H9 (cell line): ENCODE measurements at regions not wholly inside any gene's neighbourhood (a gene's known extent, or its start where the extent isn't known, plus 50 kb on each side); places are given as distances from the start of the nearest gene placed in this dataset.

Experiments used
- DNase-seq: peaks from one replicate; pipeline ENCODE4 v3.0.0-alpha.2; 2017
- H2AFZ ChIP-seq: one replicate; pipeline ENCODE4 v1.6.1; 2013; ENCODE audit warnings: mild to moderate bottlenecking, low read length, control low read depth, moderate library complexity
- H2AK5ac ChIP-seq: 2 replicates; pipeline ENCODE4 v1.6.1; 2013; ENCODE audit warnings: low read length, control low read depth, mixed read lengths; ENCODE audit not compliant: insufficient read length
- H2BK120ac ChIP-seq: one replicate; pipeline ENCODE4 v1.6.1; 2013; ENCODE audit warnings: low read depth, mild to moderate bottlenecking, low read length, control low read depth, inconsistent platforms; ENCODE audit not compliant: poor library complexity, severe bottlenecking
- H2BK12ac ChIP-seq: 2 replicates; pipeline ENCODE4 v1.6.1; 2013; ENCODE audit warnings: low read length, control low read depth, mixed read lengths, low read depth; ENCODE audit not compliant: insufficient read length
- H2BK15ac ChIP-seq: 2 replicates; pipeline ENCODE4 v1.6.1; 2013; ENCODE audit warnings: low read depth, low read length, control low read depth
- H2BK20ac ChIP-seq: one replicate; pipeline ENCODE4 v1.6.1; 2013; ENCODE audit warnings: low read depth, mild to moderate bottlenecking, low read length, control low read depth, inconsistent platforms; ENCODE audit not compliant: poor library complexity, severe bottlenecking
- H2BK5ac ChIP-seq: 2 replicates; pipeline ENCODE4 v1.6.1; 2013; ENCODE audit warnings: low read length, control low read depth, mixed read lengths; ENCODE audit not compliant: insufficient read length
- H3K14ac ChIP-seq: 2 replicates; pipeline ENCODE4 v1.6.1; 2013; ENCODE audit warnings: low read length, control low read depth; ENCODE audit not compliant: insufficient read depth
- H3K18ac ChIP-seq: 2 replicates; pipeline ENCODE4 v1.6.1; 2013; ENCODE audit warnings: low read depth, mild to moderate bottlenecking, mixed read lengths, low read length, control low read depth; ENCODE audit not compliant: insufficient read length
- H3K23ac ChIP-seq: 2 replicates; pipeline ENCODE4 v1.6.1; 2013; ENCODE audit warnings: low read length, control low read depth, mixed read lengths, low read depth; ENCODE audit not compliant: insufficient read length
- H3K23me2 ChIP-seq: 2 replicates; pipeline ENCODE4 v1.6.1; 2013; ENCODE audit warnings: low read depth, mild to moderate bottlenecking, mixed read lengths, low read length, control low read depth; ENCODE audit not compliant: insufficient read length, poor library complexity, severe bottlenecking
- H3K27ac ChIP-seq: 2 replicates; pipeline ENCODE4 v1.5.1; 2013; ENCODE audit warnings: low read length, control low read depth, mixed read lengths, low read depth; ENCODE audit not compliant: insufficient read length
- H3K27me3 ChIP-seq: 2 replicates; pipeline ENCODE4 v1.6.1; 2013; ENCODE audit warnings: low read length, control low read depth, inconsistent platforms; ENCODE audit not compliant: insufficient read depth
- H3K4ac ChIP-seq: 2 replicates; pipeline ENCODE4 v1.6.1; 2013; ENCODE audit warnings: low read depth, mild to moderate bottlenecking, control low read depth, inconsistent platforms, low read length, moderate library complexity
- H3K4me1 ChIP-seq: 2 replicates; pipeline ENCODE4 v1.6.1; 2013; ENCODE audit warnings: low read length, control low read depth, inconsistent platforms; ENCODE audit not compliant: insufficient read depth
- H3K4me2 ChIP-seq: 2 replicates; pipeline ENCODE4 v1.6.1; 2013; ENCODE audit warnings: low read length, control low read depth, mixed read lengths; ENCODE audit not compliant: insufficient read length, insufficient read depth
- H3K56ac ChIP-seq: 2 replicates; pipeline ENCODE4 v1.6.1; 2013; ENCODE audit warnings: low read depth, mild to moderate bottlenecking, mixed read lengths, low read length, control low read depth; ENCODE audit not compliant: insufficient read length
- H3K79me1 ChIP-seq: 2 replicates; pipeline ENCODE4 v1.6.1; 2013; ENCODE audit warnings: low read depth, mild to moderate bottlenecking, moderate library complexity, low read length, control low read depth, inconsistent platforms; ENCODE audit not compliant: insufficient read depth, poor library complexity, severe bottlenecking
- H3K79me2 ChIP-seq: 2 replicates; pipeline ENCODE4 v1.6.1; 2013; ENCODE audit warnings: low read length, control low read depth, inconsistent platforms; ENCODE audit not compliant: insufficient read depth
- H3K9ac ChIP-seq: 2 replicates; pipeline ENCODE4 v1.6.1; 2013; ENCODE audit warnings: low read length, control low read depth, mixed read lengths; ENCODE audit not compliant: insufficient read length; ENCODE audit errors: extremely low read depth
- H3K9me3 ChIP-seq: one replicate; pipeline ENCODE4 v1.6.1; 2013; ENCODE audit warnings: low read depth, low read length, inconsistent platforms; ENCODE audit not compliant: control insufficient read depth
- H3T11ph ChIP-seq: one replicate; pipeline ENCODE4 v1.6.1; 2013; ENCODE audit warnings: mild to moderate bottlenecking, low read length, control low read depth, inconsistent platforms
- H4K20me1 ChIP-seq: one replicate; pipeline ENCODE4 v1.6.1; 2013; ENCODE audit not compliant: control insufficient read depth, insufficient read length, insufficient read depth
- H4K5ac ChIP-seq: 2 replicates; pipeline ENCODE4 v1.6.1; 2013; ENCODE audit warnings: low read depth, mild to moderate bottlenecking, mixed read lengths, low read length, control low read depth; ENCODE audit not compliant: insufficient read length
- H4K8ac ChIP-seq: replicated peaks from 2 replicates; pipeline ENCODE4 v1.6.1; 2013; ENCODE audit warnings: low read length, control low read depth, mixed read lengths, low read depth; ENCODE audit not compliant: insufficient read length
- H4K91ac ChIP-seq: 2 replicates; pipeline ENCODE4 v1.6.1; 2013; ENCODE audit warnings: low read depth, mild to moderate bottlenecking, moderate library complexity, mixed read lengths, low read length, control low read depth; ENCODE audit not compliant: insufficient read length
- H3K27ac Mint-ChIP-seq, 3 experiments: 2 replicates in 2 of 3; 3 replicates in 1 of 3; pipeline ENCODE4 v1.8.0; 2020 to 2021; ENCODE audit warnings: mixed read lengths in 3 of 3, mild to moderate bottlenecking in 1 of 3, moderate library complexity in 1 of 3
- H3K27me3 Mint-ChIP-seq: 2 replicates; pipeline ENCODE4 v1.8.0; 2021; ENCODE audit warnings: low read depth, mild to moderate bottlenecking, moderate library complexity, mixed read lengths
- H3K36me3 Mint-ChIP-seq, 3 experiments: 2 replicates in 2 of 3; 3 replicates in 1 of 3; pipeline ENCODE4 v1.8.0; 2020 to 2021; ENCODE audit warnings: low read depth in 3 of 3, mixed read lengths in 3 of 3; ENCODE audit not compliant: insufficient read depth in 1 of 3
- H3K4me1 Mint-ChIP-seq, 2 experiments: 2 replicates each; pipeline ENCODE4 v1.8.0; 2020; ENCODE audit warnings: mixed read lengths in 2 of 2
- H3K4me3 Mint-ChIP-seq, 2 experiments: 2 replicates in 1 of 2; 3 replicates in 1 of 2; pipeline ENCODE4 v1.8.0; 2020 to 2021; ENCODE audit warnings: mild to moderate bottlenecking in 2 of 2, mixed read lengths in 2 of 2, moderate library complexity in 1 of 2
- H3K9me3 Mint-ChIP-seq, 2 experiments: 2 replicates in 1 of 2; 3 replicates in 1 of 2; pipeline ENCODE4 v1.8.0; 2020; ENCODE audit warnings: mild to moderate bottlenecking in 2 of 2, mixed read lengths in 2 of 2, moderate library complexity in 1 of 2
- WGBS: extraction: QIAGEN DNeasy Blood & Tissue Kit; methylation state at CpG from one replicate; pipeline ENCODE4 v1.1.7; 2013; ENCODE audit warnings: missing lambda C conversion rate, low lambda C conversion rate, mixed read lengths; ENCODE audit not compliant: insufficient read length; ENCODE audit errors: extremely low coverage; 5-methylcytosine and 5-hydroxymethylcytosine counted together
- TF ChIP-seq, protein P1 (sequence below): fragments of 200-600 bp; sonication (generic); conservative IDR thresholded peaks from 3 replicates; pipeline ENCODE4 v1.8.0; 2021; ENCODE audit warnings: antibody characterized with exemption, mild to moderate bottlenecking

DNA sequence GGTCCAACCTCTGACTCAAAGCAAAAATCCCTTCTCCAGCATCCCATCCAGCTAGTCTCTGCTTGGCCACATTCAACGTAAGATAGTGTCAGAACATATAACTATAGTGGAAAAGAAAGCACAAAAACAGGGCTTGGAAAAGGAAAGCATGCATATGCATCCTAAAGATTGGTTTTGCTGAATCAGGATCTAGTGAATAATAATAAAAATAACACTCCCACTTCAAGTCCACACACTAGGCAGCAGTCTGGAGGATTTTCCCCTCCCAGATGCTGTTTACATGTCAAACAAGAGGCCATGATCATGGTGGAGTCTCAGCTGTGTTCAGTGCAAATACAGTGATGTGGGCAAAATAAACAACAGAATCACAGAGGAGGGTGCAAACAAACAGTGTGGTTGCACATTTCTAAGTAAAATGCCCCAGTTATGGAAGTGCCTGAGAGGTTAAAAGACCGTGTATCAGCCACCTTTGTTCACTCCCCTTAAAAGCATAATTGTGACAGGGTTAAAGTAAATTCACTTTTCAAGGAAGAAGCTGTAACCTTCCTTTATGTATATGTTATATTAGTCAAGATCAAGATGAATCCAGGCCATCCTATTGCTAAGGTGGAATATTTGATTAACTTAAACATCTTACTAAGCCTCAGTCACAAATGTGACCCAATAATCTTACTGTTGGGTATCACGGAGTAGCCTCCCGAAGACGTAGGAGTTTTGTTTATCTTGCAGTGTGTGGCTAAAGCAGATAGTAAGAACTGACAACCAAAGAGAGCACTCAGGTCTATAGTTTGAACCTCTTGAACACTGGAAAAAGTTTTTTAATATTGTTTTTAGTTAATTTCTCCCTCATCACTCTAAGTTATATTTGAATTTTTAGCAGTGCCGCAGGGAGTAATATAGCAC, 424.5 kb downstream of the SOX2 start:
- Histone ChIP-seq H3K4me2 (no peak overlapping the region), H4K5ac (no peak overlapping the region), H3K27me3 (no peaks in the 10 kb centered on the region; the same call in 1 of the 2 replicates), H3K79me2 (no peaks in the 10 kb centered on the region), H2BK20ac (no peak overlapping the region), H2BK120ac (no peak overlapping the region), H3K4me1 (peaks cover 4% of the 10 kb centered on the region; the same call in 1 of the 2 replicates), H2BK12ac (no peak overlapping the region), H3K9me3 (no peaks in the 10 kb centered on the region), H3K4ac (no peak overlapping the region), H3K14ac (no peak overlapping the region), H2AFZ (no peak overlapping the region), H3K56ac (no peak overlapping the region), H3K79me1 (no peaks in the 10 kb centered on the region), H4K8ac (no peak overlapping the region), H4K91ac (no peak overlapping the region), H3K27ac (no peak overlapping the region), H4K20me1 (no peaks in the 10 kb centered on the region), H3K23ac (no peak overlapping the region), H2BK5ac (no peak overlapping the region), H2AK5ac (no peak overlapping the region), H3K9ac (no peak overlapping the region), H3K18ac (no peak overlapping the region), H3K23me2 (no peaks in the 10 kb centered on the region), H2BK15ac (no peak overlapping the region), H3T11ph (no peak overlapping the region)
- Mint-ChIP-seq H3K27ac (no peak overlapping the region; a peak in 1 of 7 replicates), H3K27me3 (peaks cover 9% of the 10 kb centered on the region), H3K9me3 (no peaks in the 10 kb centered on the region; a peak in 1 of 5 replicates), H3K4me3 (no peak overlapping the region), H3K36me3 (no peaks in the 10 kb centered on the region), H3K4me1 (peaks cover 37 to 39% of the 10 kb centered on the region in 2 experiments)
- TF ChIP-seq, protein P1, sequence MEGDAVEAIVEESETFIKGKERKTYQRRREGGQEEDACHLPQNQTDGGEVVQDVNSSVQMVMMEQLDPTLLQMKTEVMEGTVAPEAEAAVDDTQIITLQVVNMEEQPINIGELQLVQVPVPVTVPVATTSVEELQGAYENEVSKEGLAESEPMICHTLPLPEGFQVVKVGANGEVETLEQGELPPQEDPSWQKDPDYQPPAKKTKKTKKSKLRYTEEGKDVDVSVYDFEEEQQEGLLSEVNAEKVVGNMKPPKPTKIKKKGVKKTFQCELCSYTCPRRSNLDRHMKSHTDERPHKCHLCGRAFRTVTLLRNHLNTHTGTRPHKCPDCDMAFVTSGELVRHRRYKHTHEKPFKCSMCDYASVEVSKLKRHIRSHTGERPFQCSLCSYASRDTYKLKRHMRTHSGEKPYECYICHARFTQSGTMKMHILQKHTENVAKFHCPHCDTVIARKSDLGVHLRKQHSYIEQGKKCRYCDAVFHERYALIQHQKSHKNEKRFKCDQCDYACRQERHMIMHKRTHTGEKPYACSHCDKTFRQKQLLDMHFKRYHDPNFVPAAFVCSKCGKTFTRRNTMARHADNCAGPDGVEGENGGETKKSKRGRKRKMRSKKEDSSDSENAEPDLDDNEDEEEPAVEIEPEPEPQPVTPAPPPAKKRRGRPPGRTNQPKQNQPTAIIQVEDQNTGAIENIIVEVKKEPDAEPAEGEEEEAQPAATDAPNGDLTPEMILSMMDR, result no peak
- DNase-seq, result no peak
- WGBS, result no CpG with 5 or more reads among the region's 6 CpGs
